ENCODE measurements at regions not wholly inside any gene's neighbourhood (a gene's known extent, or its start where the extent isn't known, plus 50 kb on each side); places are given as distances from the start of the nearest gene placed in this dataset.

GRCh38 chr10:123303581-123304337 is 149.6 kb downstream of the BUB3 start:
- Histone ChIP-seq H4K20me1 (ENCODE audit: insufficient read depth, low read length) (no peaks in the 10 kb centered on the region), H3K9ac (ENCODE audit: insufficient read depth, low read depth, low read length) (no peak overlapping the region), H3K4me2 (ENCODE audit: low read depth, low read length) (no peak overlapping the region), H3K36me3 (replicated peaks in 1 of 2; ENCODE audit: control insufficient read depth in 1 of 2, insufficient read depth in 2 of 2, low read length in 2 of 2) (no peaks in the 10 kb centered on the region), H3K27ac (ENCODE audit: extremely low read length, insufficient read depth, low read length) (no peak overlapping the region), H3K79me2 (ENCODE audit: insufficient read depth, low read length) (no peaks in the 10 kb centered on the region), H3K4me1 (ENCODE audit: insufficient read depth, low read length) (no peaks in the 10 kb centered on the region), H3K4me3 (replicated peaks in 1 of 3; ENCODE audit: insufficient read depth in 1 of 3, low read depth in 2 of 3, low read length in 3 of 3) (no peak overlapping the region), H3K9me3 (ENCODE audit: low read length) (peaks cover 5% of the 10 kb centered on the region), H3K27me3 (ENCODE audit: control insufficient read depth in 1 of 2, insufficient read depth in 2 of 2, low read length in 2 of 2) (peaks cover 0 to 9% of the 10 kb centered on the region in 2 experiments; a peak in 3 of 5 replicates), H2AFZ (ENCODE audit: low read length) (no peak overlapping the region)
- intact Hi-C loops (cut with micrococcal nuclease; ENCODE audit: unreplicated experiment), result no loop called here
- in situ Hi-C loops (cut with HindIII; ENCODE audit: extremely low pct_ligation_motif_present, low pct_unique_long_range_greater_than_20kb), result no loop called here
- no peak for ATAC-seq
- WGBS (ENCODE audit: low lambda C conversion rate), result 57% methylated on average over 6 of the region's 6 CpGs
- FAIRE-seq, result no peak
- no peak for DNase-seq (ENCODE audit: low spot score)
- CTCF ChIA-PET (ENCODE audit: low intra/inter-chr PET ratio, low total read pairs), result no interaction called here
- BruUV-seq (replicated peaks), result no TSS peak
- POLR2A ChIA-PET, result no interaction called here
- TF ChIP-seq ZNF570 (CRISPR knock-in tag; IDR thresholded peaks at IDR 0.05; ENCODE audit: borderline replicate concordance) (no peak), HMGA1 (CRISPR knock-in tag; conservative IDR thresholded peaks at IDR 0.05) (no peak), RORA (CRISPR knock-in tag; IDR thresholded peaks at IDR 0.05) (no peak), ZNF720 (CRISPR knock-in tag; IDR thresholded peaks at IDR 0.05) (no peak), BRF2 (CRISPR knock-in tag; IDR thresholded peaks at IDR 0.05) (no peak), ZNF407 (CRISPR knock-in tag; IDR thresholded peaks at IDR 0.05; ENCODE audit: not compliant biosample characterization) (no peak), LRRFIP1 (CRISPR knock-in tag; conservative IDR thresholded peaks at IDR 0.05) (no peak), HBP1 (CRISPR knock-in tag; IDR thresholded peaks at IDR 0.05; ENCODE audit: low read depth) (no peak), ZNF629 (CRISPR knock-in tag; conservative IDR thresholded peaks at IDR 0.05) (no peak), ISX (CRISPR knock-in tag; conservative IDR thresholded peaks at IDR 0.05) (no peak), RBFOX2 (IDR thresholded peaks at IDR 0.05; ENCODE audit: low read depth, low read length) (no peak)

Measured in HepG2 (cell line).